Mucosa of descending colon (tissue), 3 donors: ENCODE measurements at regions not wholly inside any gene's neighbourhood (a gene's known extent, or its start where the extent isn't known, plus 50 kb on each side); places are given as distances from the start of the nearest gene placed in this dataset.
A peak's percentile ranks its signal among the peaks of the same experiment; 100 is the strongest.
"Not testable (repeated sequence)": the region's sequence is repeated elsewhere in the genome, so short reads cannot be mapped to it uniquely, and the experiment has no call there.

Experiments used
- ATAC-seq: fragments of 200-7000 bp; cut with Tn5 transposase; one replicate; pipeline ENCODE4 v1.9.1; 2020; ENCODE audit warnings: mild to moderate bottlenecking, moderate library complexity
- DNase-seq, 3 donors: peaks; one replicate each; pipeline ENCODE4 v3.0.0-alpha.2; 2020
- H3K36me3 ChIP-seq: fragments of 200-600 bp; one replicate; pipeline ENCODE4 v1.8.0; 2021; ENCODE audit warnings: low read depth, mild to moderate bottlenecking
- H3K4me1 ChIP-seq: fragments of 200-600 bp; one replicate; pipeline ENCODE4 v1.8.0; 2021; ENCODE audit warnings: low read depth, mild to moderate bottlenecking
- H3K4me3 ChIP-seq: fragments of 200-600 bp; one replicate; pipeline ENCODE4 v1.8.0; 2021; ENCODE audit warnings: mild to moderate bottlenecking
- H3K9me3 ChIP-seq: fragments of 200-600 bp; one replicate; pipeline ENCODE4 v1.8.0; 2021; ENCODE audit warnings: mild to moderate bottlenecking
- CTCF ChIP-seq: fragments of 200-600 bp; IDR thresholded peaks from one replicate; pipeline ENCODE4 v1.8.0; 2022; ENCODE audit warnings: antibody characterized with exemption, mild to moderate bottlenecking
- intact Hi-C, 2 donors: fragments of 100-400 bp; cut with DNase I in 1 of 2; cut with micrococcal nuclease in 1 of 2; formaldehyde crosslinking; loops; one replicate each; pipeline versions ENCODE4 v1.11.0 to v1.11.1; 2022; cut with DNase I, micrococcal nuclease
- donor health status: DM: no; HTN: no; CAD: no; lungs with moderate emphysema.
- donor health status: DM: no; HTN: no; CAD: no.
- donor health status: DM: no; HTN: yes; CAD: no.

GRCh38 chr6:15907914-15908518 is 220.9 kb upstream of the MYLIP start:
- TF ChIP-seq CTCF, result no peak
- intact Hi-C loops, result no loop called here
- DNase-seq, result peak in 1 of 3 donors; percentile 47
- H3K4me3 ChIP-seq, result no peak overlapping the region
- H3K4me1 ChIP-seq, result peaks cover 2% of the 10 kb centered on the region
- no peaks in the 10 kb centered on the region for H3K9me3 ChIP-seq
- no peaks in the 10 kb centered on the region for H3K36me3 ChIP-seq
- ATAC-seq, result peak; percentile 85

GRCh38 chr6:15907220-15907913 is 221.5 kb upstream of the MYLIP start:
- intact Hi-C loops, result not testable (repeated sequence)

GRCh38 chr6:15906420-15907016 is 222.4 kb upstream of the MYLIP start:
- ATAC-seq (no peak), DNase-seq (no peak)
- TF ChIP-seq CTCF, result no peak
- intact Hi-C loops, result no loop called here
- H3K4me3 ChIP-seq, result no peak overlapping the region
- H3K9me3 ChIP-seq, result no peaks in the 10 kb centered on the region
- H3K36me3 ChIP-seq, result no peaks in the 10 kb centered on the region
- H3K4me1 ChIP-seq, result peaks cover 2% of the 10 kb centered on the region

More at GRCh38 chr6:15907220-15907913, 221.5 kb upstream of the MYLIP start:
- ATAC-seq, DNase-seq, H3K36me3 ChIP-seq, H3K4me1 ChIP-seq, H3K9me3 ChIP-seq, H3K4me3 ChIP-seq: not testable (repeated sequence)

GRCh38 chr6:15905488-15906419 is 223.1 kb upstream of the MYLIP start:
- DNase-seq (no peak), ATAC-seq (peak; percentile 24)
- no peak overlapping the region for H3K4me3 ChIP-seq
- no peaks in the 10 kb centered on the region for H3K9me3 ChIP-seq
- H3K4me1 ChIP-seq, result peaks cover 2% of the 10 kb centered on the region
- TF ChIP-seq CTCF, result no peak
- H3K36me3 ChIP-seq, result no peaks in the 10 kb centered on the region
- intact Hi-C loops, result no loop called here

GRCh38 chr6:15904651-15905376 is 224.1 kb upstream of the MYLIP start:
- Histone ChIP-seq H3K4me3 (no peak overlapping the region), H3K4me1 (peaks cover 2% of the 10 kb centered on the region), H3K9me3 (no peaks in the 10 kb centered on the region), H3K36me3 (no peaks in the 10 kb centered on the region)
- no peak for TF ChIP-seq CTCF
- intact Hi-C loops, result no loop called here
- ATAC-seq (no peak), DNase-seq (no peak)
